Globus pallidus (tissue), 1 donor: ENCODE measurements at regions not wholly inside any gene's neighbourhood (a gene's known extent, or its start where the extent isn't known, plus 50 kb on each side); places are given as distances from the start of the nearest gene placed in this dataset.
"Not testable (repeated sequence)": the region's sequence is repeated elsewhere in the genome, so short reads cannot be mapped to it uniquely, and the experiment has no call there.

ENCODE experiments used
- DNase-seq: peaks from one replicate; pipeline ENCODE4 v3.0.0-alpha.2; 2015; ENCODE audit warnings: low spot score

- DNase-seq, result no peak
Measured at GRCh38 chr10:53076948-53077347, 304.4 kb upstream of the MBL2 start.

GRCh38 chr10:53075469-53075868 lies 302.9 kb upstream of the MBL2 start:
- no peak for DNase-seq

GRCh38 chr10:53072144-53072543 lies 299.6 kb upstream of the MBL2 start:
- no peak for DNase-seq

GRCh38 chr10:53071505-53072125 lies 299.0 kb upstream of the MBL2 start:
- DNase-seq, result no peak

- DNase-seq, result no peak
Measured at GRCh38 chr10:53069013-53069412, 296.4 kb upstream of the MBL2 start.

- no peak for DNase-seq
Measured at GRCh38 chr10:53064614-53065013, 292.0 kb upstream of the MBL2 start.

GRCh38 chr10:53063805-53064204 lies 291.2 kb upstream of the MBL2 start:
- DNase-seq, result no peak

GRCh38 chr10:53052521-53053164 lies 280.1 kb upstream of the MBL2 start:
- DNase-seq, result no peak

GRCh38 chr10:53045315-53045714 lies 272.7 kb upstream of the MBL2 start:
- no peak for DNase-seq

- DNase-seq, result not testable (repeated sequence)
Measured at GRCh38 chr10:53035823-53036222, 263.2 kb upstream of the MBL2 start.

- no peak for DNase-seq
Measured at GRCh38 chr10:53033396-53033795, 260.8 kb upstream of the MBL2 start.

- not testable (repeated sequence) for DNase-seq
Measured at GRCh38 chr10:53029872-53030849, 257.6 kb upstream of the MBL2 start.

- DNase-seq, result no peak
Measured at GRCh38 chr10:53029449-53029848, 256.9 kb upstream of the MBL2 start.

- DNase-seq, result not testable (repeated sequence)
Measured at GRCh38 chr10:53025765-53026164, 253.2 kb upstream of the MBL2 start.

GRCh38 chr10:53025172-53025711 lies 252.7 kb upstream of the MBL2 start:
- no peak for DNase-seq

GRCh38 chr10:53023411-53023810 lies 250.8 kb upstream of the MBL2 start:
- no peak for DNase-seq

GRCh38 chr10:53022611-53023088 lies 250.1 kb upstream of the MBL2 start:
- no peak for DNase-seq

GRCh38 chr10:53013201-53013810 lies 240.7 kb upstream of the MBL2 start:
- DNase-seq, result peak; percentile 23

GRCh38 chr10:53009961-53010907 lies 237.7 kb upstream of the MBL2 start:
- DNase-seq, result no peak

- no peak for DNase-seq
Measured at GRCh38 chr10:53007527-53007842, 234.9 kb upstream of the MBL2 start.
